ENCODE measurements at regions not wholly inside any gene's neighbourhood (a gene's known extent, or its start where the extent isn't known, plus 50 kb on each side); places are given as distances from the start of the nearest gene placed in this dataset.
"Not testable (repeated sequence)": the region's sequence is repeated elsewhere in the genome, so short reads cannot be mapped to it uniquely, and the experiment has no call there.

GRCh38 chr1:25171013-25171412 lies 61.3 kb downstream of the SYF2 start:
- not testable (repeated sequence) for H3K27ac Mint-ChIP-seq, H3K4me1 Mint-ChIP-seq, H3K36me3 Mint-ChIP-seq, ATAC-seq, H3K9me3 Mint-ChIP-seq, H3K4me3 Mint-ChIP-seq
- peaks cover 14% of the 10 kb centered on the region for H3K27me3 Mint-ChIP-seq

- Mint-ChIP-seq H3K27ac (no peak overlapping the region), H3K4me1 (no peaks in the 10 kb centered on the region), H3K27me3 (peaks cover 14% of the 10 kb centered on the region), H3K9me3 (peaks cover 8% of the 10 kb centered on the region), H3K4me3 (no peak overlapping the region), H3K36me3 (no peaks in the 10 kb centered on the region)
- no peak for ATAC-seq
These were observed 61.9 kb downstream of the SYF2 start for GRCh38 chr1:25170439-25170838.

- H3K4me1 Mint-ChIP-seq: no peaks in the 10 kb centered on the region
- no peak overlapping the region for H3K27ac Mint-ChIP-seq
- H3K27me3 Mint-ChIP-seq: peaks cover 14% of the 10 kb centered on the region
- H3K36me3 Mint-ChIP-seq: no peaks in the 10 kb centered on the region
- H3K9me3 Mint-ChIP-seq: peaks cover 8% of the 10 kb centered on the region
- ATAC-seq: no peak
- H3K4me3 Mint-ChIP-seq: no peak overlapping the region
These were observed 62.7 kb downstream of the SYF2 start for GRCh38 chr1:25169610-25170009.

- no peak overlapping the region for H3K4me3 Mint-ChIP-seq
- no peaks in the 10 kb centered on the region for H3K4me1 Mint-ChIP-seq
- ATAC-seq: no peak
- H3K36me3 Mint-ChIP-seq: no peaks in the 10 kb centered on the region
- peaks cover 14% of the 10 kb centered on the region for H3K27me3 Mint-ChIP-seq
- H3K27ac Mint-ChIP-seq: no peak overlapping the region
- H3K9me3 Mint-ChIP-seq: peaks cover 8% of the 10 kb centered on the region
These were observed 63.1 kb downstream of the SYF2 start for GRCh38 chr1:25169168-25169567.

- no peak overlapping the region for H3K27ac Mint-ChIP-seq
- H3K4me3 Mint-ChIP-seq: no peak overlapping the region
- H3K9me3 Mint-ChIP-seq: peaks cover 8% of the 10 kb centered on the region
- no peaks in the 10 kb centered on the region for H3K36me3 Mint-ChIP-seq
- no peaks in the 10 kb centered on the region for H3K4me1 Mint-ChIP-seq
- no peak for ATAC-seq
- H3K27me3 Mint-ChIP-seq: peaks cover 14% of the 10 kb centered on the region
These were observed 63.9 kb downstream of the SYF2 start for GRCh38 chr1:25168193-25169071.

GRCh38 chr1:25167269-25168192 lies 64.8 kb downstream of the SYF2 start:
- Mint-ChIP-seq H3K36me3 (no peaks in the 10 kb centered on the region), H3K4me3 (no peak overlapping the region), H3K4me1 (no peaks in the 10 kb centered on the region), H3K27ac (no peak overlapping the region), H3K9me3 (peaks cover 5% of the 10 kb centered on the region), H3K27me3 (peaks cover 14% of the 10 kb centered on the region)
- ATAC-seq: no peak

GRCh38 chr1:25166847-25167246 lies 65.5 kb downstream of the SYF2 start:
- ATAC-seq: no peak
- Mint-ChIP-seq H3K4me3 (no peak overlapping the region), H3K4me1 (no peaks in the 10 kb centered on the region), H3K9me3 (peaks cover 5% of the 10 kb centered on the region), H3K36me3 (no peaks in the 10 kb centered on the region), H3K27me3 (peaks cover 14% of the 10 kb centered on the region), H3K27ac (no peak overlapping the region)

GRCh38 chr1:25163986-25164385 lies 68.3 kb downstream of the SYF2 start:
- Mint-ChIP-seq H3K27me3 (peaks cover 31% of the 10 kb centered on the region), H3K4me3 (no peak overlapping the region)
- ATAC-seq: no peak

GRCh38 chr1:25161981-25162380 lies 70.3 kb downstream of the SYF2 start:
- H3K9me3 Mint-ChIP-seq: peaks cover 9% of the 10 kb centered on the region
- no peak overlapping the region for H3K4me3 Mint-ChIP-seq
- H3K36me3 Mint-ChIP-seq: no peaks in the 10 kb centered on the region
- no peaks in the 10 kb centered on the region for H3K4me1 Mint-ChIP-seq
- H3K27me3 Mint-ChIP-seq: peaks cover 37% of the 10 kb centered on the region
- ATAC-seq: no peak
- no peak overlapping the region for H3K27ac Mint-ChIP-seq

More at GRCh38 chr1:25163986-25164385, 68.3 kb downstream of the SYF2 start:
- no peaks in the 10 kb centered on the region for H3K36me3 Mint-ChIP-seq
- peaks cover 5% of the 10 kb centered on the region for H3K9me3 Mint-ChIP-seq
- H3K4me1 Mint-ChIP-seq: no peaks in the 10 kb centered on the region
- H3K27ac Mint-ChIP-seq: no peak overlapping the region

GRCh38 chr1:25157846-25158245 lies 74.5 kb downstream of the SYF2 start:
- H3K27me3 Mint-ChIP-seq: peaks cover 70% of the 10 kb centered on the region
- ATAC-seq: no peak
- H3K36me3 Mint-ChIP-seq: peaks cover 6% of the 10 kb centered on the region
- H3K9me3 Mint-ChIP-seq: peaks cover 6% of the 10 kb centered on the region
- H3K27ac Mint-ChIP-seq: no peak overlapping the region
- no peak overlapping the region for H3K4me3 Mint-ChIP-seq
- H3K4me1 Mint-ChIP-seq: no peaks in the 10 kb centered on the region

GRCh38 chr1:25150985-25151495 lies 81.3 kb downstream of the SYF2 start:
- Mint-ChIP-seq H3K4me1 (peaks cover 13% of the 10 kb centered on the region), H3K9me3 (peaks cover 3% of the 10 kb centered on the region), H3K27me3 (peaks cover 87% of the 10 kb centered on the region), H3K27ac (no peak overlapping the region), H3K36me3 (peaks cover 6% of the 10 kb centered on the region), H3K4me3 (no peak overlapping the region)
- ATAC-seq: no peak

GRCh38 chr1:25148673-25149300 lies 83.5 kb downstream of the SYF2 start:
- Mint-ChIP-seq H3K27me3 (peaks cover 73% of the 10 kb centered on the region), H3K4me1 (peaks cover 20% of the 10 kb centered on the region), H3K36me3 (no peaks in the 10 kb centered on the region), H3K4me3 (no peak overlapping the region), H3K9me3 (no peaks in the 10 kb centered on the region), H3K27ac (no peak overlapping the region)
- no peak for ATAC-seq

- H3K36me3 Mint-ChIP-seq: no peaks in the 10 kb centered on the region
- H3K4me1 Mint-ChIP-seq: peaks cover 20% of the 10 kb centered on the region
- no peak for ATAC-seq
- H3K4me3 Mint-ChIP-seq: no peak overlapping the region
- peak overlapping the region; percentile 62 for H3K27ac Mint-ChIP-seq
- H3K27me3 Mint-ChIP-seq: peaks cover 66% of the 10 kb centered on the region
- H3K9me3 Mint-ChIP-seq: no peaks in the 10 kb centered on the region
These were observed 85.8 kb downstream of the SYF2 start for GRCh38 chr1:25146451-25146855.

- Mint-ChIP-seq H3K4me1 (peaks cover 20% of the 10 kb centered on the region), H3K36me3 (no peaks in the 10 kb centered on the region), H3K27ac (peak overlapping the region; percentile 62), H3K9me3 (no peaks in the 10 kb centered on the region), H3K4me3 (peak overlapping the region; percentile 9), H3K27me3 (peaks cover 65% of the 10 kb centered on the region)
- peak; percentile 79 for ATAC-seq
These were observed 86.4 kb downstream of the SYF2 start for GRCh38 chr1:25145775-25146393.

All from stimulated activated memory B cell treated with anti-CD40 and anti-IgM and Interleukin-4, amounts not matched to agents 10 μg/mL and 1 μg/mL and 100 μg/mL, for 72 hours (primary cell).